H1 (cell line): ENCODE measurements at regions not wholly inside any gene's neighbourhood (a gene's known extent, or its start where the extent isn't known, plus 50 kb on each side); places are given as distances from the start of the nearest gene placed in this dataset.

Experiments used
- CTCF ChIA-PET: fragments of 300-600 bp; sonication (Branson Sonifier 250); formaldehyde crosslinking; loops from one replicate; lab custom pipeline; 2021; ENCODE audit not compliant: partially characterized antibody; lab: Charles Lee
- POLR2A ChIA-PET: fragments of 300-600 bp; sonication (Branson Sonifier 250); formaldehyde crosslinking; loops from one replicate; lab custom pipeline; 2021; ENCODE audit warnings: inconsistent platforms; ENCODE audit not compliant: partially characterized antibody; lab: Charles Lee
- DNase-seq, 2 experiments: peaks; one replicate each; pipeline versions ENCODE4 v3.0.0 to v3.0.0-alpha.2; 2010 to 2022; ENCODE audit warnings: low spot score in 2 of 2, low read depth in 1 of 2, mixed read lengths in 1 of 2
- FAIRE-seq: peaks from 2 replicates; lab custom pipeline; 2011; peaks lifted over from hg19 to GRCh38; lab: Jason Lieb, UNC
- H2AFZ ChIP-seq: 2 replicates; pipeline ENCODE4 v1.8.1; 2012; ENCODE audit warnings: low read length, inconsistent platforms
- H2AK5ac ChIP-seq: 2 replicates; pipeline ENCODE4 v1.6.1; 2013; ENCODE audit warnings: low read depth, low read length
- H2BK120ac ChIP-seq: replicated peaks from 2 replicates; pipeline ENCODE3; 2013; ENCODE audit warnings: low read depth, low read length, inconsistent platforms
- H2BK12ac ChIP-seq: 2 replicates; pipeline ENCODE4 v1.6.1; 2013; ENCODE audit warnings: low read depth, low read length
- H2BK15ac ChIP-seq: 2 replicates; pipeline ENCODE4 v1.6.1; 2013; ENCODE audit warnings: low read length
- H2BK20ac ChIP-seq: 2 replicates; pipeline ENCODE4 v1.6.1; 2013; ENCODE audit warnings: low read length
- H2BK5ac ChIP-seq: 2 replicates; pipeline ENCODE4 v1.6.1; 2013; ENCODE audit warnings: low read depth, low read length
- H3K14ac ChIP-seq: 2 replicates; pipeline ENCODE4 v1.6.1; 2013; ENCODE audit warnings: inconsistent platforms; ENCODE audit not compliant: insufficient read length
- H3K18ac ChIP-seq: 2 replicates; pipeline ENCODE4 v1.6.1; 2013; ENCODE audit warnings: low read length; ENCODE audit errors: extremely low read depth
- H3K23ac ChIP-seq: 2 replicates; pipeline ENCODE4 v1.6.1; 2013; ENCODE audit warnings: inconsistent platforms; ENCODE audit not compliant: insufficient read length
- H3K23me2 ChIP-seq: 2 replicates; pipeline ENCODE4 v1.6.1; 2013; ENCODE audit warnings: low read depth, low read length
- H3K27ac ChIP-seq: 2 replicates; pipeline ENCODE4 v1.6.1; 2011; ENCODE audit warnings: low read depth, low read length, inconsistent platforms
- H3K27me3 ChIP-seq, 4 experiments: replicated peaks in 1 of 4; 1 replicate in 1 of 4; 2 replicates in 3 of 4; pipeline versions ENCODE4 v1.6.1 to v1.8.1; 2011 to 2013; ENCODE audit warnings: low read length in 3 of 4, mild to moderate bottlenecking in 3 of 4, inconsistent platforms in 2 of 4, mixed read lengths in 2 of 4, moderate library complexity in 1 of 4; ENCODE audit not compliant: control insufficient read depth in 3 of 4, insufficient read depth in 3 of 4; ENCODE audit errors: extremely low read depth in 1 of 4
- H3K36me3 ChIP-seq, 4 experiments: 2 replicates each; pipeline versions ENCODE4 v1.6.1 to v1.8.1; 2011 to 2013; ENCODE audit warnings: mild to moderate bottlenecking in 4 of 4, low read length in 3 of 4, moderate library complexity in 2 of 4, control low read depth in 1 of 4, inconsistent platforms in 1 of 4; ENCODE audit not compliant: insufficient read depth in 4 of 4, control insufficient read depth in 2 of 4
- H3K4ac ChIP-seq: replicated peaks from 2 replicates; pipeline ENCODE3; 2013; ENCODE audit warnings: low read length, low read depth, mixed read lengths, inconsistent platforms; ENCODE audit not compliant: insufficient read length
- H3K4me1 ChIP-seq, 4 experiments: replicated peaks in 1 of 4; 1 replicate in 1 of 4; 2 replicates in 3 of 4; pipeline versions ENCODE4 v1.6.1 to v1.8.1; 2011 to 2013; ENCODE audit warnings: low read length in 3 of 4, inconsistent platforms in 2 of 4, mixed read lengths in 1 of 4; ENCODE audit not compliant: insufficient read depth in 4 of 4, control insufficient read depth in 3 of 4
- H3K4me2 ChIP-seq, 2 experiments: 2 replicates each; pipeline versions ENCODE4 v1.6.1 to v1.8.1; 2011 to 2013; ENCODE audit warnings: low read depth in 2 of 2, low read length in 2 of 2, control low read depth in 1 of 2, inconsistent platforms in 1 of 2, mild to moderate bottlenecking in 1 of 2; ENCODE audit not compliant: insufficient read depth in 1 of 2
- H3K4me3 ChIP-seq, 4 experiments: fragments of 200-600, 300-600 bp in 1 of 4; sonication (generic), shearing (Covaris generic), sonication (Bioruptor Twin) in 1 of 4; 2 replicates each; pipeline versions ENCODE4 v1.5.1 to v1.8.1; 2011 to 2016; ENCODE audit warnings: low read length in 4 of 4, low read depth in 3 of 4, control low read depth in 2 of 4, inconsistent platforms in 2 of 4, mild to moderate bottlenecking in 2 of 4, mixed read lengths in 1 of 4, moderate library complexity in 1 of 4; ENCODE audit not compliant: insufficient read depth in 2 of 4; ENCODE audit errors: extremely low read depth in 1 of 4
- H3K56ac ChIP-seq: replicated peaks from 2 replicates; pipeline ENCODE3; 2013; ENCODE audit warnings: low read depth, mild to moderate bottlenecking, mixed read lengths, low read length, inconsistent platforms; ENCODE audit not compliant: insufficient read length
- H3K79me1 ChIP-seq: 2 replicates; pipeline ENCODE4 v1.6.1; 2013; ENCODE audit warnings: low read depth, low read length, control low read depth
- H3K79me2 ChIP-seq, 2 experiments: 2 replicates each; pipeline versions ENCODE4 v1.6.1 to v1.8.1; 2012 to 2013; ENCODE audit warnings: low read length in 2 of 2, mild to moderate bottlenecking in 2 of 2, inconsistent platforms in 1 of 2; ENCODE audit not compliant: insufficient read depth in 2 of 2, control insufficient read depth in 1 of 2
- H3K9ac ChIP-seq, 4 experiments: replicated peaks in 1 of 4; 1 replicate in 1 of 4; 2 replicates in 3 of 4; pipeline versions ENCODE4 v1.6.1 to v1.8.1; 2011 to 2013; ENCODE audit warnings: low read depth in 3 of 4, low read length in 3 of 4, control low read depth in 2 of 4, mild to moderate bottlenecking in 2 of 4, moderate library complexity in 2 of 4, inconsistent platforms in 1 of 4; ENCODE audit errors: extremely low read depth in 1 of 4
- H3K9me3 ChIP-seq, 2 experiments: 2 replicates each; pipeline versions ENCODE4 v1.6.1 to v1.8.1; 2012 to 2013; ENCODE audit warnings: mild to moderate bottlenecking in 2 of 2, moderate library complexity in 2 of 2, control low read depth in 1 of 2, inconsistent platforms in 1 of 2, low read depth in 1 of 2, low read length in 1 of 2, mixed read lengths in 1 of 2; ENCODE audit not compliant: insufficient read depth in 2 of 2
- H4K20me1 ChIP-seq, 2 experiments: replicated peaks in 1 of 2; 2 replicates each; pipeline versions ENCODE3 to v1.8.1; 2011 to 2013; ENCODE audit warnings: inconsistent platforms in 2 of 2, low read length in 2 of 2, mild to moderate bottlenecking in 1 of 2; ENCODE audit not compliant: insufficient read depth in 2 of 2, control insufficient read depth in 1 of 2
- H4K5ac ChIP-seq: 2 replicates; pipeline ENCODE4 v1.6.1; 2013; ENCODE audit warnings: low read length, low read depth, mixed read lengths, inconsistent platforms; ENCODE audit not compliant: insufficient read length
- H4K8ac ChIP-seq: 2 replicates; pipeline ENCODE4 v1.8.0; 2013; ENCODE audit warnings: mild to moderate bottlenecking, moderate library complexity, low read length, inconsistent platforms; ENCODE audit not compliant: insufficient read depth; ENCODE audit errors: extremely low read depth
- H4K91ac ChIP-seq: replicated peaks from 2 replicates; pipeline ENCODE3; 2013; ENCODE audit warnings: low read length, mixed read lengths, inconsistent platforms; ENCODE audit not compliant: insufficient read length
- FOSL1 ChIP-seq: IDR thresholded peaks from 2 replicates; pipeline ENCODE4 v1.6.1; 2011; ENCODE audit warnings: mild to moderate bottlenecking, low read depth, low read length, moderate library complexity; ENCODE audit not compliant: insufficient read depth
- RFX5 ChIP-seq: IDR thresholded peaks from 2 replicates; pipeline ENCODE4 v1.6.1; 2011; ENCODE audit warnings: low read depth, low read length, improper control_type of control experiment, borderline replicate concordance
- RXRA ChIP-seq: IDR thresholded peaks from 2 replicates; pipeline ENCODE4 v1.6.1; 2011; ENCODE audit warnings: low read depth, mild to moderate bottlenecking, low read length, moderate library complexity; ENCODE audit not compliant: insufficient read depth
- SP4 ChIP-seq: IDR thresholded peaks from 2 replicates; pipeline ENCODE4 v1.6.1; 2012; ENCODE audit warnings: low read length, inconsistent platforms
- SRF ChIP-seq: IDR thresholded peaks from 2 replicates; pipeline ENCODE4 v1.6.1; 2011; ENCODE audit warnings: mild to moderate bottlenecking, low read depth, low read length, moderate library complexity
- WGBS, 2 experiments: shearing (Covaris generic) in 1 of 2; methylation state at CpG; one replicate each; pipeline versions ENCODE4 v1.1.6 to v1.1.7; 2013 to 2015; ENCODE audit warnings: low lambda C conversion rate in 2 of 2, mixed read lengths in 2 of 2, inconsistent platforms in 1 of 2, low coverage in 1 of 2, missing lambda C conversion rate in 1 of 2; ENCODE audit not compliant: insufficient replicate concordance in 2 of 2, insufficient coverage in 1 of 2, insufficient read length in 1 of 2; ENCODE audit errors: extremely low coverage in 1 of 2, missing lambda C conversion rate in 1 of 2; 5-methylcytosine and 5-hydroxymethylcytosine counted together

GRCh38 chr2:5587766-5588165, 104.4 kb upstream of the SOX11 start:
- Histone ChIP-seq H3K56ac (no peak overlapping the region), H2BK120ac (no peak overlapping the region), H3K4me1 (no peaks in the 10 kb centered on the region), H2AFZ (no peak overlapping the region), H4K20me1 (no peaks in the 10 kb centered on the region), H3K23ac (no peak overlapping the region), H3K9ac (no peak overlapping the region), H2BK15ac (no peak overlapping the region), H3K79me2 (no peaks in the 10 kb centered on the region), H3K4me2 (no peak overlapping the region), H3K23me2 (no peaks in the 10 kb centered on the region; the same call in 1 of the 2 replicates), H3K4me3 (no peak overlapping the region), H3K18ac (no peak overlapping the region), H2BK12ac (no peak overlapping the region), H3K27me3 (no peaks in the 10 kb centered on the region), H3K36me3 (no peaks in the 10 kb centered on the region), H3K14ac (no peak overlapping the region), H3K4ac (no peak overlapping the region), H4K5ac (no peak overlapping the region), H3K79me1 (no peaks in the 10 kb centered on the region), H2BK5ac (no peak overlapping the region), H4K8ac (no peak overlapping the region), H4K91ac (no peak overlapping the region), H3K27ac (no peak overlapping the region), H3K9me3 (no peaks in the 10 kb centered on the region), H2BK20ac (no peak overlapping the region), H2AK5ac (no peak overlapping the region)
- ChIA-PET POLR2A (no interaction called here), CTCF (no interaction called here)
- FAIRE-seq (no peak), DNase-seq (no peak)
- 94% methylated on average over 11 of the region's 11 CpGs; no CpG with 5 or more reads in 1 of the 2 experiments for WGBS, 2 experiments
- TF ChIP-seq SP4 = no peak
- no peak for TF ChIP-seq FOSL1
- TF ChIP-seq SRF = no peak
- no peak for TF ChIP-seq RFX5
- TF ChIP-seq RXRA = no peak
